ENCODE measurements at regions not wholly inside any gene's neighbourhood (a gene's known extent, or its start where the extent isn't known, plus 50 kb on each side); places are given as distances from the start of the nearest gene placed in this dataset.

- DNase-seq = no peak
Observed at GRCh38 chr5:7955476-7955875, 86.5 kb downstream of the MTRR start.

- DNase-seq = no peak
Observed at GRCh38 chr5:7957329-7957728, 88.4 kb downstream of the MTRR start.

GRCh38 chr5:7960142-7960541 is 91.2 kb downstream of the MTRR start:
- no peak for DNase-seq

GRCh38 chr5:7961540-7961939 is 92.6 kb downstream of the MTRR start:
- DNase-seq = no peak

GRCh38 chr5:7970816-7971215 is 101.9 kb downstream of the MTRR start:
- no peak for DNase-seq

GRCh38 chr5:7976411-7977190 is 107.7 kb downstream of the MTRR start:
- no peak for DNase-seq

- DNase-seq = no peak
Observed at GRCh38 chr5:7978114-7978513, 109.2 kb downstream of the MTRR start.

GRCh38 chr5:7978991-7979390 is 110.0 kb downstream of the MTRR start:
- no peak for DNase-seq

GRCh38 chr5:7980881-7981280 is 111.9 kb downstream of the MTRR start:
- DNase-seq = no peak

GRCh38 chr5:7983433-7983832 is 114.5 kb downstream of the MTRR start:
- no peak for DNase-seq

- DNase-seq = no peak
Observed at GRCh38 chr5:7991125-7991821, 122.3 kb downstream of the MTRR start.

GRCh38 chr5:7995688-7996294 is 126.8 kb downstream of the MTRR start:
- DNase-seq = no peak

GRCh38 chr5:8005416-8005815 is 136.5 kb downstream of the MTRR start:
- DNase-seq = no peak

- DNase-seq = no peak
Observed at GRCh38 chr5:8012131-8012977, 143.4 kb downstream of the MTRR start.

GRCh38 chr5:8013948-8014710 is 145.2 kb downstream of the MTRR start:
- no peak for DNase-seq

GRCh38 chr5:8019719-8020218 is 150.8 kb downstream of the MTRR start:
- no peak for DNase-seq

- DNase-seq = no peak
Observed at GRCh38 chr5:8020861-8021514, 152.0 kb downstream of the MTRR start.

GRCh38 chr5:8028243-8028642 is 159.3 kb downstream of the MTRR start:
- DNase-seq = no peak

GRCh38 chr5:8033261-8033660 is 164.3 kb downstream of the MTRR start:
- no peak for DNase-seq

- DNase-seq = no peak
Observed at GRCh38 chr5:8034852-8035251, 165.9 kb downstream of the MTRR start.

- no peak for DNase-seq
Observed at GRCh38 chr5:8048920-8049319, 180.0 kb downstream of the MTRR start.

Measured in activated CD4-positive, alpha-beta T cell treated with anti-CD3 and anti-CD28 coated beads for 48 hours (primary cell).